ENCODE measurements at regions not wholly inside any gene's neighbourhood (a gene's known extent, or its start where the extent isn't known, plus 50 kb on each side); places are given as distances from the start of the nearest gene placed in this dataset.

DNA sequence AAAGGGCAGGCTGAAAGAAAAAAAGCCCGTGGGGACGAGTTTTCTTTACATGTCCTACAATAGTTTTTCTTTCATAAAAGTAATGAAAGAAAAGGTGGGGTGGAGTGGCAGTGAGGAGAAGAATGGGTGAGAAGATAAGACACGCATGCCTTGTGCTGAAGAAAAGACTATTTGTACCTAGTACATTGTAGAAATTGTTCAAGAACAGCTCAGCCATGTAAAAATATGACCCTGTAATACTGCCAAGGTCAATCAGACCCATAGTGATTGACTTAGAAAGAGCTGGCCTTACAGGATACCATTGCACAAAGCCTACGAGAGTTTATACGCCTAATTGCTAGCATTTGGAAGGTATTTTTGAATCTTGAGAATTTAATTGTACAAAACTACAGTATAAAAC, 126.0 kb upstream of the NRIP1 start (continued):
- no peak for TF ChIP-seq CTCF (conservative IDR thresholded peaks at IDR 0.05; ENCODE audit: low read depth in 2 of 2)
- TF ChIP-seq, protein P1, sequence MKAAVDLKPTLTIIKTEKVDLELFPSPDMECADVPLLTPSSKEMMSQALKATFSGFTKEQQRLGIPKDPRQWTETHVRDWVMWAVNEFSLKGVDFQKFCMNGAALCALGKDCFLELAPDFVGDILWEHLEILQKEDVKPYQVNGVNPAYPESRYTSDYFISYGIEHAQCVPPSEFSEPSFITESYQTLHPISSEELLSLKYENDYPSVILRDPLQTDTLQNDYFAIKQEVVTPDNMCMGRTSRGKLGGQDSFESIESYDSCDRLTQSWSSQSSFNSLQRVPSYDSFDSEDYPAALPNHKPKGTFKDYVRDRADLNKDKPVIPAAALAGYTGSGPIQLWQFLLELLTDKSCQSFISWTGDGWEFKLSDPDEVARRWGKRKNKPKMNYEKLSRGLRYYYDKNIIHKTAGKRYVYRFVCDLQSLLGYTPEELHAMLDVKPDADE (IDR thresholded peaks at IDR 0.05) = no peak

- Mint-ChIP-seq H3K36me3 (ENCODE audit: low read depth) (no peaks in the 10 kb centered on the region), H3K27me3 (ENCODE audit: insufficient read depth, low read depth, poor library complexity) (no peaks in the 10 kb centered on the region), H3K4me3 (no peak overlapping the region), H3K9me3 (no peaks in the 10 kb centered on the region), H3K27ac (no peak overlapping the region), H3K4me1 (peaks cover 7% of the 10 kb centered on the region; the same call in 2 of the 3 replicates)
- Histone ChIP-seq H3K27ac (ENCODE audit: low read depth) (no peak overlapping the region), H3K4me2 (no peak overlapping the region), H3K4me1 (ENCODE audit: insufficient read depth) (0 out of 2 replicates have a peak, but pooled peaks cover 5% of the 10 kb centered on the region), H3K79me2 (replicated peaks; ENCODE audit: insufficient read depth) (no peaks in the 10 kb centered on the region), H3K27me3 (ENCODE audit: insufficient read depth) (no peaks in the 10 kb centered on the region), H3F3A (replicated peaks; ENCODE audit: low read depth) (no peaks in the 10 kb centered on the region), H2AFZ (no peak overlapping the region), H3K9me2 (ENCODE audit: insufficient read depth) (peaks cover 4% of the 10 kb centered on the region; the same call in 1 of the 2 replicates), H4K20me1 (replicated peaks; ENCODE audit: insufficient read depth) (no peaks in the 10 kb centered on the region), H3K4me3 (no peak overlapping the region), H3K36me3 (ENCODE audit: insufficient read depth) (no peaks in the 10 kb centered on the region)
- ATAC-seq = no peak
- TF ChIP-seq NANOG (IDR thresholded peaks at IDR 0.05; ENCODE audit: borderline replicate concordance) (no peak), STAT1 (IDR thresholded peaks at IDR 0.05; ENCODE audit: unreplicated experiment) (no peak), ZNF114 (CRISPR knock-in tag; IDR thresholded peaks at IDR 0.05) (no peak), JUNB (IDR thresholded peaks at IDR 0.05; ENCODE audit: unreplicated experiment) (no peak), CREB1 (CRISPR knock-in tag; IDR thresholded peaks at IDR 0.05; ENCODE audit: low read depth) (no peak), POLR2AphosphoS5 (IDR thresholded peaks at IDR 0.05; ENCODE audit: low read depth) (no peak), ZNF462 (CRISPR knock-in tag; IDR thresholded peaks at IDR 0.05) (no peak), ZNF331 (CRISPR knock-in tag; IDR thresholded peaks at IDR 0.05; ENCODE audit: low read depth) (no peak), EZH2 (IDR thresholded peaks at IDR 0.05; ENCODE audit: low read depth, unreplicated experiment) (no peak)
- TF ChIP-seq, protein P2, sequence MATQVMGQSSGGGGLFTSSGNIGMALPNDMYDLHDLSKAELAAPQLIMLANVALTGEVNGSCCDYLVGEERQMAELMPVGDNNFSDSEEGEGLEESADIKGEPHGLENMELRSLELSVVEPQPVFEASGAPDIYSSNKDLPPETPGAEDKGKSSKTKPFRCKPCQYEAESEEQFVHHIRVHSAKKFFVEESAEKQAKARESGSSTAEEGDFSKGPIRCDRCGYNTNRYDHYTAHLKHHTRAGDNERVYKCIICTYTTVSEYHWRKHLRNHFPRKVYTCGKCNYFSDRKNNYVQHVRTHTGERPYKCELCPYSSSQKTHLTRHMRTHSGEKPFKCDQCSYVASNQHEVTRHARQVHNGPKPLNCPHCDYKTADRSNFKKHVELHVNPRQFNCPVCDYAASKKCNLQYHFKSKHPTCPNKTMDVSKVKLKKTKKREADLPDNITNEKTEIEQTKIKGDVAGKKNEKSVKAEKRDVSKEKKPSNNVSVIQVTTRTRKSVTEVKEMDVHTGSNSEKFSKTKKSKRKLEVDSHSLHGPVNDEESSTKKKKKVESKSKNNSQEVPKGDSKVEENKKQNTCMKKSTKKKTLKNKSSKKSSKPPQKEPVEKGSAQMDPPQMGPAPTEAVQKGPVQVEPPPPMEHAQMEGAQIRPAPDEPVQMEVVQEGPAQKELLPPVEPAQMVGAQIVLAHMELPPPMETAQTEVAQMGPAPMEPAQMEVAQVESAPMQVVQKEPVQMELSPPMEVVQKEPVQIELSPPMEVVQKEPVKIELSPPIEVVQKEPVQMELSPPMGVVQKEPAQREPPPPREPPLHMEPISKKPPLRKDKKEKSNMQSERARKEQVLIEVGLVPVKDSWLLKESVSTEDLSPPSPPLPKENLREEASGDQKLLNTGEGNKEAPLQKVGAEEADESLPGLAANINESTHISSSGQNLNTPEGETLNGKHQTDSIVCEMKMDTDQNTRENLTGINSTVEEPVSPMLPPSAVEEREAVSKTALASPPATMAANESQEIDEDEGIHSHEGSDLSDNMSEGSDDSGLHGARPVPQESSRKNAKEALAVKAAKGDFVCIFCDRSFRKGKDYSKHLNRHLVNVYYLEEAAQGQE (IDR thresholded peaks at IDR 0.05; ENCODE audit: unreplicated experiment) = no peak
- TF ChIP-seq, protein P1 (IDR thresholded peaks at IDR 0.05) = no peak
- no peak for DNase-seq (ENCODE audit: low spot score)
Measured at GRCh38 chr21:15191342-15191741, 126.5 kb upstream of the NRIP1 start.

Data from GM23338 (cell line).